GM23338 (cell line): ENCODE measurements at regions not wholly inside any gene's neighbourhood (a gene's known extent, or its start where the extent isn't known, plus 50 kb on each side); places are given as distances from the start of the nearest gene placed in this dataset.

ENCODE experiments used
- ATAC-seq: fragments of 200-7000 bp; cut with Tn5 transposase; 3 replicates; pipeline ENCODE4 v1.9.1; 2020
- DNase-seq: peaks from one replicate; pipeline ENCODE4 v3.0.0-alpha.2; 2015; ENCODE audit warnings: low spot score
- H2AFZ ChIP-seq: fragments of 200-600 bp; sonication (generic); 2 replicates; pipeline ENCODE4 v1.8.0; 2016; ENCODE audit warnings: antibody characterized with exemption, mild to moderate bottlenecking, moderate library complexity
- H3F3A ChIP-seq: fragments of 200-600 bp; sonication (generic); replicated peaks from 2 replicates; pipeline ENCODE4 v1.8.0; 2017; ENCODE audit warnings: antibody characterized with exemption, mixed run types, low read depth
- H3K27ac ChIP-seq: fragments of 200-600 bp; sonication (generic); 2 replicates; pipeline ENCODE4 v1.6.1; 2016; ENCODE audit warnings: low read depth
- H3K27me3 ChIP-seq: fragments of 200-600 bp; sonication (generic); 2 replicates; pipeline ENCODE4 v1.8.0; 2016; ENCODE audit warnings: mild to moderate bottlenecking, mixed run types, moderate library complexity; ENCODE audit not compliant: insufficient read depth
- H3K36me3 ChIP-seq: fragments of 200-600 bp; sonication (generic); 2 replicates; pipeline ENCODE4 v1.8.0; 2016; ENCODE audit warnings: mild to moderate bottlenecking; ENCODE audit not compliant: insufficient read depth
- H3K4me1 ChIP-seq: fragments of 200-600 bp; sonication (generic); 2 replicates; pipeline ENCODE4 v1.8.0; 2016; ENCODE audit warnings: mild to moderate bottlenecking, moderate library complexity; ENCODE audit not compliant: insufficient read depth
- H3K4me2 ChIP-seq: fragments of 200-600 bp; sonication (generic); 2 replicates; pipeline ENCODE4 v1.7.1; 2017; ENCODE audit warnings: mixed run types
- H3K4me3 ChIP-seq: fragments of 200-600 bp; sonication (generic); 2 replicates; pipeline ENCODE4 v1.6.1; 2016; ENCODE audit warnings: mixed run types
- H3K79me2 ChIP-seq: fragments of 200-600 bp; sonication (generic); replicated peaks from 2 replicates; pipeline ENCODE4 v1.8.0; 2017; ENCODE audit warnings: mild to moderate bottlenecking; ENCODE audit not compliant: insufficient read depth
- H3K9me2 ChIP-seq: fragments of 200-600 bp; sonication (generic); 2 replicates; pipeline ENCODE4 v1.8.0; 2017; ENCODE audit not compliant: insufficient read depth
- H4K20me1 ChIP-seq: fragments of 200-600 bp; sonication (generic); replicated peaks from 2 replicates; pipeline ENCODE4 v1.8.0; 2017; ENCODE audit warnings: mild to moderate bottlenecking; ENCODE audit not compliant: insufficient read depth
- H3K27ac Mint-ChIP-seq: 2 replicates; pipeline ENCODE4 v1.8.0; 2020; ENCODE audit warnings: inconsistent platforms, mild to moderate bottlenecking, moderate library complexity, mixed read lengths
- H3K27me3 Mint-ChIP-seq: 3 replicates; pipeline ENCODE4 v1.8.0; 2022; ENCODE audit warnings: low read depth, mild to moderate bottlenecking, moderate library complexity, mixed read lengths, inconsistent platforms; ENCODE audit not compliant: insufficient read depth, poor library complexity
- H3K36me3 Mint-ChIP-seq: 3 replicates; pipeline ENCODE4 v1.8.0; 2021; ENCODE audit warnings: low read depth, mild to moderate bottlenecking, inconsistent platforms, moderate library complexity, mixed read lengths
- H3K4me1 Mint-ChIP-seq: 3 replicates; pipeline ENCODE4 v1.8.0; 2020; ENCODE audit warnings: mild to moderate bottlenecking, inconsistent platforms, mixed read lengths
- H3K4me3 Mint-ChIP-seq: 3 replicates; pipeline ENCODE4 v1.8.0; 2021; ENCODE audit warnings: moderate library complexity, mild to moderate bottlenecking, inconsistent platforms, mixed read lengths
- H3K9me3 Mint-ChIP-seq: 3 replicates; pipeline ENCODE4 v1.8.0; 2020; ENCODE audit warnings: moderate library complexity, mild to moderate bottlenecking, inconsistent platforms, mixed read lengths
- CREB1 ChIP-seq: fragments of 250-450 bp; sonication (Bioruptor Pico); IDR thresholded peaks from 2 replicates; pipeline ENCODE4 v1.5.0; 2020; ENCODE audit warnings: low read depth, mild to moderate bottlenecking, moderate library complexity
- CTCF ChIP-seq, 2 experiments: fragments of 200-600 bp in 1 of 2; sonication (generic) in 1 of 2; conservative IDR thresholded peaks; 2 replicates each; pipeline versions ENCODE4 v1.5.1 to v1.6.1; 2016 to 2017; ENCODE audit warnings: antibody characterized with exemption in 2 of 2, low read depth in 2 of 2, mild to moderate bottlenecking in 2 of 2, moderate library complexity in 1 of 2
- EZH2phosphoT487 ChIP-seq: fragments of 200-600 bp; sonication (generic); IDR thresholded peaks from one replicate; pipeline ENCODE4 v1.8.1; 2018; ENCODE audit warnings: antibody characterized with exemption; ENCODE audit not compliant: unreplicated experiment
- JUNB ChIP-seq: IDR thresholded peaks from one replicate; pipeline ENCODE4 v1.6.1; 2016; ENCODE audit warnings: antibody characterized with exemption; ENCODE audit not compliant: unreplicated experiment
- NANOG ChIP-seq: IDR thresholded peaks from 2 replicates; pipeline ENCODE4 v1.6.1; 2016; ENCODE audit warnings: antibody characterized with exemption, borderline replicate concordance
- REST ChIP-seq: IDR thresholded peaks from one replicate; pipeline ENCODE4 v1.6.1; 2018; ENCODE audit warnings: antibody characterized with exemption; ENCODE audit not compliant: unreplicated experiment

- TF ChIP-seq REST (no peak), EZH2phosphoT487 (no peak), JUNB (no peak), CTCF (conservative IDR thresholded peaks at IDR 0.05; ENCODE audit: low read depth in 2 of 2) (no peak), NANOG (no peak), CREB1 (CRISPR knock-in tag) (no peak)
These were observed 349.5 kb upstream of the ZNF32 start (continued) for GRCh38 chr10:43998021-43998809.

- no peak overlapping the region for H3K4me3 ChIP-seq
- no peak for ATAC-seq
- Mint-ChIP-seq H3K27me3 (peaks cover 2% of the 10 kb centered on the region), H3K4me3 (no peak overlapping the region), H3K36me3 (peaks cover 23% of the 10 kb centered on the region), H3K9me3 (peaks cover 39% of the 10 kb centered on the region), H3K4me1 (no peaks in the 10 kb centered on the region), H3K27ac (no peak overlapping the region)
- no peak for TF ChIP-seq EZH2phosphoT487
- H2AFZ ChIP-seq, result no peak overlapping the region
- H3K4me2 ChIP-seq, result no peak overlapping the region
- H3K9me2 ChIP-seq, result peaks cover 15% of the 10 kb centered on the region
- no peaks in the 10 kb centered on the region for H4K20me1 ChIP-seq
- H3K79me2 ChIP-seq, result no peaks in the 10 kb centered on the region
- H3K27ac ChIP-seq, result no peak overlapping the region
- DNase-seq, result no peak
- no peaks in the 10 kb centered on the region; the same call in 1 of the 2 replicates for H3K36me3 ChIP-seq
- no peaks in the 10 kb centered on the region for H3F3A ChIP-seq
- H3K4me1 ChIP-seq, result no peaks in the 10 kb centered on the region
- H3K27me3 ChIP-seq, result no peaks in the 10 kb centered on the region
These were observed 348.6 kb upstream of the ZNF32 start for GRCh38 chr10:43997330-43997729.

- no peak for ATAC-seq
- Histone ChIP-seq H4K20me1 (no peaks in the 10 kb centered on the region), H3K27me3 (no peaks in the 10 kb centered on the region), H3K27ac (no peak overlapping the region), H3K79me2 (no peaks in the 10 kb centered on the region), H3K4me2 (no peak overlapping the region), H2AFZ (no peak overlapping the region), H3K4me1 (no peaks in the 10 kb centered on the region), H3F3A (no peaks in the 10 kb centered on the region), H3K9me2 (peaks cover 15% of the 10 kb centered on the region), H3K4me3 (no peak overlapping the region), H3K36me3 (no peaks in the 10 kb centered on the region; the same call in 1 of the 2 replicates)
- Mint-ChIP-seq H3K4me1 (no peaks in the 10 kb centered on the region), H3K4me3 (no peak overlapping the region), H3K36me3 (peaks cover 37% of the 10 kb centered on the region), H3K9me3 (peaks cover 63% of the 10 kb centered on the region), H3K27me3 (no peaks in the 10 kb centered on the region), H3K27ac (no peak overlapping the region)
- DNase-seq, result no peak
- TF ChIP-seq REST, result no peak
These were observed 345.9 kb upstream of the ZNF32 start for GRCh38 chr10:43994539-43994938.
